DND-41 (cell line): ENCODE measurements at regions not wholly inside any gene's neighbourhood (a gene's known extent, or its start where the extent isn't known, plus 50 kb on each side); places are given as distances from the start of the nearest gene placed in this dataset.

Source experiments
- EZH2 ChIP-seq: IDR thresholded peaks from 3 replicates; pipeline ENCODE4 v1.6.1; 2012; ENCODE audit warnings: borderline replicate concordance, low read depth, mild to moderate bottlenecking, moderate library complexity, low read length, inconsistent platforms; ENCODE audit not compliant: severe bottlenecking
- TF ChIP-seq, protein P1 (sequence below): IDR thresholded peaks from 2 replicates; pipeline ENCODE4 v1.5.1; 2012; ENCODE audit warnings: borderline replicate concordance, low read length, moderate library complexity, mild to moderate bottlenecking; ENCODE audit not compliant: poor library complexity, severe bottlenecking; ENCODE audit errors: extremely low read depth

- TF ChIP-seq, protein P1, sequence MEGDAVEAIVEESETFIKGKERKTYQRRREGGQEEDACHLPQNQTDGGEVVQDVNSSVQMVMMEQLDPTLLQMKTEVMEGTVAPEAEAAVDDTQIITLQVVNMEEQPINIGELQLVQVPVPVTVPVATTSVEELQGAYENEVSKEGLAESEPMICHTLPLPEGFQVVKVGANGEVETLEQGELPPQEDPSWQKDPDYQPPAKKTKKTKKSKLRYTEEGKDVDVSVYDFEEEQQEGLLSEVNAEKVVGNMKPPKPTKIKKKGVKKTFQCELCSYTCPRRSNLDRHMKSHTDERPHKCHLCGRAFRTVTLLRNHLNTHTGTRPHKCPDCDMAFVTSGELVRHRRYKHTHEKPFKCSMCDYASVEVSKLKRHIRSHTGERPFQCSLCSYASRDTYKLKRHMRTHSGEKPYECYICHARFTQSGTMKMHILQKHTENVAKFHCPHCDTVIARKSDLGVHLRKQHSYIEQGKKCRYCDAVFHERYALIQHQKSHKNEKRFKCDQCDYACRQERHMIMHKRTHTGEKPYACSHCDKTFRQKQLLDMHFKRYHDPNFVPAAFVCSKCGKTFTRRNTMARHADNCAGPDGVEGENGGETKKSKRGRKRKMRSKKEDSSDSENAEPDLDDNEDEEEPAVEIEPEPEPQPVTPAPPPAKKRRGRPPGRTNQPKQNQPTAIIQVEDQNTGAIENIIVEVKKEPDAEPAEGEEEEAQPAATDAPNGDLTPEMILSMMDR = no peak
- TF ChIP-seq EZH2 = no peak
Observed at GRCh38 chr5:164798110-164798509, 1292.7 kb downstream of the MAT2B start.
